DND-41 (cell line): ENCODE measurements at regions not wholly inside any gene's neighbourhood (a gene's known extent, or its start where the extent isn't known, plus 50 kb on each side); places are given as distances from the start of the nearest gene placed in this dataset.

Experiments used
- EZH2 ChIP-seq: IDR thresholded peaks from 3 replicates; pipeline ENCODE4 v1.6.1; 2012; ENCODE audit warnings: borderline replicate concordance, low read depth, mild to moderate bottlenecking, moderate library complexity, low read length, inconsistent platforms; ENCODE audit not compliant: severe bottlenecking
- TF ChIP-seq, protein P1 (sequence below): IDR thresholded peaks from 2 replicates; pipeline ENCODE4 v1.5.1; 2012; ENCODE audit warnings: borderline replicate concordance, low read length, moderate library complexity, mild to moderate bottlenecking; ENCODE audit not compliant: poor library complexity, severe bottlenecking; ENCODE audit errors: extremely low read depth

GRCh38 chr3:163039636-163040035 is 1543.0 kb downstream of the OTOL1 start:
- no peak for TF ChIP-seq EZH2
- TF ChIP-seq, protein P1, sequence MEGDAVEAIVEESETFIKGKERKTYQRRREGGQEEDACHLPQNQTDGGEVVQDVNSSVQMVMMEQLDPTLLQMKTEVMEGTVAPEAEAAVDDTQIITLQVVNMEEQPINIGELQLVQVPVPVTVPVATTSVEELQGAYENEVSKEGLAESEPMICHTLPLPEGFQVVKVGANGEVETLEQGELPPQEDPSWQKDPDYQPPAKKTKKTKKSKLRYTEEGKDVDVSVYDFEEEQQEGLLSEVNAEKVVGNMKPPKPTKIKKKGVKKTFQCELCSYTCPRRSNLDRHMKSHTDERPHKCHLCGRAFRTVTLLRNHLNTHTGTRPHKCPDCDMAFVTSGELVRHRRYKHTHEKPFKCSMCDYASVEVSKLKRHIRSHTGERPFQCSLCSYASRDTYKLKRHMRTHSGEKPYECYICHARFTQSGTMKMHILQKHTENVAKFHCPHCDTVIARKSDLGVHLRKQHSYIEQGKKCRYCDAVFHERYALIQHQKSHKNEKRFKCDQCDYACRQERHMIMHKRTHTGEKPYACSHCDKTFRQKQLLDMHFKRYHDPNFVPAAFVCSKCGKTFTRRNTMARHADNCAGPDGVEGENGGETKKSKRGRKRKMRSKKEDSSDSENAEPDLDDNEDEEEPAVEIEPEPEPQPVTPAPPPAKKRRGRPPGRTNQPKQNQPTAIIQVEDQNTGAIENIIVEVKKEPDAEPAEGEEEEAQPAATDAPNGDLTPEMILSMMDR = no peak
